GM19328 (cell line): ENCODE measurements at regions not wholly inside any gene's neighbourhood (a gene's known extent, or its start where the extent isn't known, plus 50 kb on each side); places are given as distances from the start of the nearest gene placed in this dataset.

ENCODE experiments used
- ATAC-seq: cut with Tn5 transposase; IDR thresholded peaks from one replicate; pipeline ENCODE4 v1.9.1; 2021; ENCODE audit warnings: mild to moderate bottlenecking, moderate library complexity; ENCODE audit not compliant: unreplicated experiment

DNA sequence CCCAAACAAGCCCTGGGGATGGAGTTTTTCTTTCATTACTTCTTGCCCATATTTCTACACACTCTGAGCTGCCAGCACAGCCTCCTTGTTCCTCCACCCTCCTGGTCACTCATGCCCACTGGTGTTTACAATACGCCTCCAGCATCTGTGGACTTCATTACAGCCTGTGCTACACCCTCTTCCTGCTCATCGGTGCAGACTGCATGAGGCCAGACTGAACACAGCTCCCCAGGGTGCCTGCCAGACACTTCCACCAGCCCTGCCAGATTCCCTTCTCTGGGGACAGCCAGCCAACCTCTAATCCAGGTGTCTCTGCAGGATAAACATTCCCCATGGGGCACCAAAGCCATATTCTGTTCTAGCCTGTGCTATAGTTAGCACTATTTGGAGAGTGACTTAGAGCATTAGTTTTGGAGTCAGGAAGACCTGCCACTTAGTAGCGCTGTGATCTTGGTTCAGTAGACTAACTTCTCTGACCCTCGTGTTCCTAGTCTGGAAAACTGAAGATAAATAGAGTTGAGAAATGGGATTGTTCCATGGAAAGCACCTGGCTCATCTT lies 163.8 kb upstream of the KLF4 start:
- ATAC-seq, result no peak

DNA sequence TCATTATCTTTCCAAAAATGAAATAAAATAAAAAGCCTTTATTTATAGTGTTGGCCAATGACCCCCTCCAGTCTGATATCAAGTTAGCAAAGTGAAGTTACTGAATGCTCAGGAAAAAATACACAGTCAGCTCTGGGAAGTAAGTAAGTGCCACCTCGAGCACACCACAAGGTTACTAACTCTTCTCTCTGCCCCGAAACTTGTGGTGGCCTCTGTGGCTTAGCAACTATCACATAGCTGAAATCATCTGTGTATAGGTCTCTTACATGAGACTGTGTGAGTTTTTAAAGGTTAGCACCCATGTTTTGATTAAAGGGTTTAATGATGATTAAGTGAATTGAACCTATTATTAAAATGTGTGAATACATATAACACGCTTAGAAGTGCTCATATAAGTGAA lies 161.4 kb upstream of the KLF4 start:
- no peak for ATAC-seq

- ATAC-seq, result no peak
These were observed 160.8 kb upstream of the KLF4 start for GRCh38 chr9:107650321-107650720.

DNA sequence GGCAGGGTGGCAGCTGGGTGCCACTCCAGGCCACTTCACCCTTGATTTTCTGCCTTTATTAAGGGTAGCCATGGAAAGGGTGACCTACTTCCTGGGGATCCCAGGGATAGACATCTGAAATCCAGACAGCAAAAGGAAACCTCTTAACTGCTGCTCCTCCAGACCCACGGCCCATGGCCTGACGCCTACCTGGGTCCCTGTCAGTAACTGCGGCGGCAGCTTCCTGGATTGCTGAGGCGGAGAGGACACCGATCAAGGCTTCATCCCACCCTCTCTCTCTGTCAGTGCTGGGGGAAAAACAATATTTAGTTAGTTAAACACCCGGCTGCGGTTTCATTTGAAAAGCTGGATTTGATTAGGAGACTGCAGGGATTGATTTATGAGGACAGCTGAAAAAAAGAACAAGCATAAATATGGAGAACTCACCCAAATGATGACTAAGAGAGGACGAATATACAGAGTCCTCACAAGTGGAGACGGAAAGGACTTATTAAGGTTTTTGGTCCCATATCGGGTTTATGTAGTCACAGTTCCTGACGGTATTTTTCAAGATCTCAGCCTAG lies 158.7 kb upstream of the KLF4 start:
- ATAC-seq, result no peak

DNA sequence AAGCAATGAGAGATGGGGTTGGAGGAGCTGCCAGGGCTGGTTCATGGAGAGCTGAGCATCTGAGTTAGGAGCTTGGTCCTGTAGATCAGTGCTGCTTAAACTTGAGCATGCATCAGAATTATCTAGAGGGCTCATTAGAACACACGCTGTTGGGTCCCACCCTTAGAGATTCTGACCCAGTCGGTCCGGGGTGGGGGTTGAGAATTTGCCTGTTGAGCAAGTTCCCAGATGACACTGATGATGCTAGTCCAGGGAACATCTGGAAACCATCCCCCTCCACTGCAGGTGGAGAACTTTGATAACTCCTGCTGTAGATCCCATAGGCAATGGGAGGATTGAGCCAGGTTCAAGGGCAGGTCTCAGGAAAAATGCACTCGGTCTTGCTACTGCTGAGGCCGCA lies 158.0 kb upstream of the KLF4 start:
- ATAC-seq, result no peak

GRCh38 chr9:107647141-107647540 lies 157.6 kb upstream of the KLF4 start:
- no peak for ATAC-seq

GRCh38 chr9:107645464-107645833 lies 155.9 kb upstream of the KLF4 start:
- no peak for ATAC-seq

DNA sequence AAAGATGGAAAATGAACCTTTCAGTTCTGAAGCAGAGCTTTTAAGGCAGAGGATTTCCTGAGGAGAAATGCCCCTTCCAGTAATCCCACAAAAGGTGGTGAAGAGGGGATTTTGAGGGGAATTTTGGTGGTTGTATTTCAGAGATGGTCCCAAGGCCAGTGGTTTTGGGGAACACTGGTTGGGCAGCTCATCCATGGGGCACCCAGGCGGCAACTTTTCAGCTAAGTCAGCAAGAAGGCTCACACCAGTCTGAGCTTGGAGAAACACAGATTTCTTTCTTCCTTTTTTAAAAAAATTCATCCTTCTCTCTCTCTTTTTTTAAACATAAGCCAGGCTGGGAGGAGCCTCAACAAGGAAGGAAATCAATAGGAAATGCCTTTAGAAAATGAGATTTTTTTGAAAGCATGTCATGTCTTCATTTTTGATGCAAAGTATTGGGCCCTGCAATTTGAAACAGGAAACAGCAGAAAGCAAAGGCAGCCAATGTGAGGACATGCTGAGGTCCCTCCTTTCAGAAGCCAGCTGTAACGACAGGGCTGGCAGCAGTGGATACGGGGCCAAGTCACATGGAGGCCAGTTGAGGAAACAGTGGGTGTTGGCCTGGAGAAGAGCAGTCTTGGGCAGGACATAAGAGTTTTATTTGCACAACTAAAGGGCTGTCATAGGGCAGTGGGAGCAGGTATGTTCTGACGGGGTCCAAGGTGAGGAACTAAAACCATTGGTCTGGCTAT lies 155.3 kb upstream of the KLF4 start:
- no peak for ATAC-seq

DNA sequence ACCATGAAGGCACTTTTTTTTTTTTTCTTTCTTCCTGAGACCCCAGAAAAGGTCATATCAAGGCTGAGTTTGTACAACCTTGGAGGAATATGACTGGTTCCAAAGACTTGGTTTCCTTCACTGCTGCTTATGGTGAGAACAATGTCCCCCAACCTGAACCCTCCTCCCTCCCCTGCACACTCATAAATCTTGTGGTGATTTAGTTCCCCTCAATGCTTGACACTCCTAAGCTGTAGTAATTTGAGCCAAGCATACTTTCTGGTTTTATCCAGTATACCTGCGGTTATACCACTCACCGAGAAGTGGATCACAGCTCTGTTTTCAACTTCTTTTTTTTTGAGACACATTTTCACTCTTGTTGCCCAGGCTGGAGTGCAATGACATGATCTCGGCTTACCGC lies 149.9 kb upstream of the KLF4 start:
- ATAC-seq, result no peak

- no peak for ATAC-seq
These were observed 149.1 kb upstream of the KLF4 start for GRCh38 chr9:107638521-107639310.

DNA sequence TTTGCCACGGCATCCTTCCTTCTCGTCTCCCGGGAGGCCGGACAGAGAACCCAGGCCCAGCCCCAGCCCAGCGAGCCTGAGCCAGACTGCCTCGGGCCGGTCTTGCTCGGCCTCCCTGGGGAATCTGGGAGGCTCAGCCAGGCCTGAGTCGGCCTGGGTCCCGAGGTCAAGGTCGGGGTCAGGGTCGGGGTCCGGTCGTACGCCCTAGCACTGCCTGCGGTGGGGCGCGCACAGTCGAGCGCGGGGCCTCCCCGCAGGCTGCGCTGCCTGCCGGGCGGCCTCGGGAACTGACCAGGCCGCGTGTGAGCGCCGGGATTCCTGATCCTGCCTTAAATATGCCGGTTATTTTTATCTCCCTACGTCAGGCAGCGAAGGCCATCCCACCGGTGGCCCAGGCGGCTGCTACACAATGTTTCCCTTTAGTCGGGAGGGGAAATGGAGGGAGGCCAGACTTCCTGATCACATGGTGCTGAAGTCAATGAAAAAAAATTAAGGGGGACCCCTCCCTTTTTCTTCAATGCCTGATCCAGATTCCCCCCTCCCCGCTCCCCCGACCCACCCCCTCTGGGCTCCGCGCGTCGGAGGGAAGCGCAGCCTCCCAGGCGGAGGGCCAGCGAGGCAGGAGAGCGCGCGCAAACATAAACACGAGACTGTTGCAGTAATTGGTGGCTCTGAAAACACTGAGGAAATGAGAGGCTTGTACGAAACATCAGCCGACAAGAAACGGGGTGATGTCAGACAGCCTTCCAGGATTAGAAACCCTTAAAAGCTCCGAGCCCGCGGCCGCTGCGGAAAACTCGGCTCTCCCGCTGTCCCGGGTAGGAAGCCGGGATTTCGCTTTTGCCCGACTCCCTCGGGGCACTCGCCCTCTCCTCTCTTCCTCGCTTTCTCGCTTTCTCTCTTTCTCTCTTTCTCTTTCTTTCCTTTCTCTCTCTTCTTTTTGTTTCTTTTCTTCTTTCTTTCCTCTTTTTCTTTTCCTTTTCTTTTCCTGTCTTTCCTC lies 148.2 kb upstream of the KLF4 start:
- ATAC-seq, result no peak

GRCh38 chr9:107636571-107637381 lies 147.2 kb upstream of the KLF4 start:
- no peak for ATAC-seq

- ATAC-seq, result no peak
These were observed 146.2 kb upstream of the KLF4 start for GRCh38 chr9:107635803-107636174.

GRCh38 chr9:107635101-107635802 lies 145.7 kb upstream of the KLF4 start:
- ATAC-seq, result no peak

DNA sequence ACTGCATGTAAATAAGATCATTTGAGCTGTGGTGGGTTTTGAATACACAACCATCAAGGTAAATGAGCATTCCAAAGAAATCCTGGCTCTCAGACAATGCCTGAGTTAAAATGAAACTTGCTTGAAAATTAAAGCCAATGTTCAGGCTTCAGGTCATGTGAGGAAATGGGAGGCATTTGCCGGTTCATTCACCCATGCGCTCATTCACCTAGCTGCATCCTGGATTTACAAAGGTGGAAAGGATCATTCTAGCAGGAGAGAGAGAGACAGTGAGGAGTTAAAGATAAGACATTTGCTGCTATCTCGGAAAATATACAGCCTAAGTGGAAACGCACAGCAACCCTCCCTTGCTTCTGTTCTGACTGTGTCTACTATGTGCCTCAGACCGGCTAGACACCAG lies 143.8 kb upstream of the KLF4 start:
- ATAC-seq, result no peak

DNA sequence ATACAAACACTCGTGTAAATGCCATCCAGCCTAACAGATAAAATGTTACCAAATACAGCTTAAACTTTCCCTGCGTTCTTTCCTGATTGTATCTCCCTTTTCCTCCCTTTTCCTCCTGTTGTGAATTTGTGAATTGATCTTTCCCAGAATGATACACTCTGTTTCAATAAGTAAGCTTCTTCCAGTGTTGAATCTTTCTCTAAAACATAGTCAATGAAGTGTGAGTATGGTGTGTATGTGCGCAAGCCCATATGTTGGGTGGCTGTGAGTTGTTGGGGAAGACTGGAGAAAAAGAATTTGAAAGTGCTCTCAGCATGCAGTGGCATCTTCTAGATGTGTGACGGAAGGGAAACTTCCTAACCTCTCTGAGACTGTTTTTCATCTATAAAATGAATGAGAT lies 143.1 kb upstream of the KLF4 start:
- ATAC-seq, result no peak

GRCh38 chr9:107632216-107632615 lies 142.6 kb upstream of the KLF4 start:
- ATAC-seq, result no peak

DNA sequence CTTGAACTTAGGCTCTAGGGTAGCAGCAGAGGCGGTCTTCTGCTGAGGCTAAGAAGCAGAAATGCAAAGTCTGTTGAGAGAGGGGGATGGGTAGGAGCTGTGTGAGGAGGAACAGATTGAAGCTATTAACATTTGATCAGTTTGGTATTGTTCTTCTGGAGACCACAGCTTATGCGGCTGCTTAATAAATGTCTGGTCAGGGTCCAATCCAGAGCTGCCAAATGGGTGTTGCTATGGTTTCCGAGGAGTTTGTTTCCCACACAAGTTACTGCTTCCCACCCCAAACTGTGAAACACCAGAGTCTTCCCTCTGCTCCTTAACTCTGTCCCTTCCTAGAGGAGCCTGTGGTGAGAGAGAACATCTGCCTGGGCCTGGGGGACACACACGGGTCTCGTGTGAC lies 142.2 kb upstream of the KLF4 start:
- ATAC-seq, result no peak

GRCh38 chr9:107630156-107630555 lies 140.6 kb upstream of the KLF4 start:
- no peak for ATAC-seq
